Right hindlimb (tissue), 1 donor: ENCODE measurements at regions not wholly inside any gene's neighbourhood (a gene's known extent, or its start where the extent isn't known, plus 50 kb on each side); places are given as distances from the start of the nearest gene placed in this dataset.

ENCODE experiments used
- DNase-seq: peaks from one replicate; pipeline ENCODE4 v3.0.0-alpha.2; 2018

GRCh38 chr11:28571371-28571770 lies 463.2 kb downstream of the METTL15 start:
- no peak for DNase-seq

DNA sequence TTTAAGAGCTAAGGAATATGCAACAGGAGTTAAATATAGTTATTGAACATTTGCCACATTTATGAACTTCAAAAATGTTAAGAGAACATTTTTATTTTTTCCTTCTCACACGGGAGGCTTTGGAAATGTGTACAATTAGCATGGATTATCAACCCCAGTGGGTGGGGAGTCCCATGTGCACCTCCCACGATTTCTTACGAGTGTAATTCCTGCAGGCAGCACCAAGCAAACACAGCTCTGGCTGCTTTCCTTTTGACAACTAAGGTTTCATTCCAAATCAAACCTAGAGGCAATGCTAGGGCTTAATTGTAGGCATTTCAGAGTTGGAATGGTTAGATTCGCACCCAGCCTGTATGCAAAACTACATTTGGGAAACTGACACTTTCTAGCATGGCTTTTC lies 460.9 kb downstream of the METTL15 start:
- DNase-seq = no peak

GRCh38 chr11:28566339-28567089 lies 458.3 kb downstream of the METTL15 start:
- peak; percentile 67 for DNase-seq

- no peak for DNase-seq
Observed at GRCh38 chr11:28559492-28559891, 451.3 kb downstream of the METTL15 start.

- no peak for DNase-seq
Observed at GRCh38 chr11:28547321-28547741, 439.1 kb downstream of the METTL15 start.

DNA sequence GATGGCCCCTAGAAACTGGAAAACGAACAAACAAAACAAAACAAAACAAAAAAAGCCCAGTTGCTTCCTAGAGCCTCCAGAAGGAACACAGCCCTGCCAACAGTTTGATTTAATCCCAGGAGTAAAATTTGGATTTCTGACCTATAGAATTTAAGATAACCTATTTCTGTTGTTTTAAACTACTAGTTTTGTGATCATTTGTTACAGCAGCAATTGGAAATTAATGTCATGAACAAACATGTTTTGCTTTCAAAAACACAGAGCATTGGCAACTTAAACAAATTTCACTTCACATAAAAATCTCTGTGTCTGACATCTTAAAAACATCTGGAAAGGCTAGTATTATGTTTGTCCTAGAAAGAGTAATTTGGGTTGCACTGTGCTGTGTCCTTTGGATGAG lies 437.3 kb downstream of the METTL15 start:
- no peak for DNase-seq

DNA sequence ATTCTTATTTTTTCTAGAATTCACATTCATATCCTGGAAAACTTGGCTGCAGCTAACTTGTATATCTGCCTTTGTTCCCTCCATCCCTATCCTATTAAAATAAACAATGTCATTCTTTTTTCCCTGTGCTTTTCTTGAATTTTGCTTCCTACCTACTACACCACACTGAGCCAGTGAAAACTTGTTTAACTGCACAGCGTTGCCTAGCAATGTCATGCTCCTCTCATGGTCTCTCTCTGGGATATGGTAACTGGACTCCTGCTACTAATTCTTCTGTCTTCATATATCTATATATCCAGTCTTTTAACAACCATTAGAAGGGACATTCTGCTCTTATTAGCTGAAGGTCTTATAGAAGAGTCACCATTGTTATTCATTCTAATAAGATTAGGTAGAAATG lies 434.4 kb downstream of the METTL15 start:
- DNase-seq = peak; percentile 30

DNA sequence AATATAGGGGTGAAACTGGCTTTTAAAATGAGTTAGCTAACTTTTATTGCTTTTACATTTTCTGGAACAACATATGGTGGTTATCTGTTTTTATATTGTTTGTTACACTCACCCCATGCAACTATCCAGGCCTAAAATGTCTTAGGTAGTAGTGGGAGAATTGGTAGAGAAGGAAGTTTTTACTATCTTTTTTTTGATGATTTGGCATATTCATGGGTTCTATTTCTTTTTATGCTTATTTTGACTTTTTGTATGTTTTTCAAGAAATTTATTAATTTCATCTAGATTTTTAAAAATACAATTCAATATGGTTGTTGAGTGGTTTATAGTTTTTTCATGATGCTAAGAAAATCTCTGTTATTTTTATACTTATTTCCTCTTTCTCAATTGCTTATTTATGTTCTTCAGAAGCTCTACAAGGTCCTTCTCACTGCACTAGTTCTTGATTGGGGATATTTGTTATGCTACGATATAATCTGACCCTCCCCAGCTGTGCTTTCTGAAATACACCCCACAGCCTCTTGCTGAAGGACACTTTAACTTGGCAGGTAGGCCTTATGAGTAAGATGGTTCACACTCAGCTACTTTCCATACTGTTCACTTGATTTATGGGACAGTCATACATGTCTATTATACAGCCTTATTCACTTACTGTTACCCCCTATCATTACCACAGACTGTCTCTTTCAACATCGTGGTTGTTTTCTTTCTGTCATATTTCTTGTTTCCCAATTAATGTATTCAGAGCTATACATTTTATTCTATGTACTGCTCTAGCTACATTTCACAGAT lies 431.2 kb downstream of the METTL15 start:
- DNase-seq = no peak

GRCh38 chr11:28537822-28538221 lies 429.6 kb downstream of the METTL15 start:
- no peak for DNase-seq

DNA sequence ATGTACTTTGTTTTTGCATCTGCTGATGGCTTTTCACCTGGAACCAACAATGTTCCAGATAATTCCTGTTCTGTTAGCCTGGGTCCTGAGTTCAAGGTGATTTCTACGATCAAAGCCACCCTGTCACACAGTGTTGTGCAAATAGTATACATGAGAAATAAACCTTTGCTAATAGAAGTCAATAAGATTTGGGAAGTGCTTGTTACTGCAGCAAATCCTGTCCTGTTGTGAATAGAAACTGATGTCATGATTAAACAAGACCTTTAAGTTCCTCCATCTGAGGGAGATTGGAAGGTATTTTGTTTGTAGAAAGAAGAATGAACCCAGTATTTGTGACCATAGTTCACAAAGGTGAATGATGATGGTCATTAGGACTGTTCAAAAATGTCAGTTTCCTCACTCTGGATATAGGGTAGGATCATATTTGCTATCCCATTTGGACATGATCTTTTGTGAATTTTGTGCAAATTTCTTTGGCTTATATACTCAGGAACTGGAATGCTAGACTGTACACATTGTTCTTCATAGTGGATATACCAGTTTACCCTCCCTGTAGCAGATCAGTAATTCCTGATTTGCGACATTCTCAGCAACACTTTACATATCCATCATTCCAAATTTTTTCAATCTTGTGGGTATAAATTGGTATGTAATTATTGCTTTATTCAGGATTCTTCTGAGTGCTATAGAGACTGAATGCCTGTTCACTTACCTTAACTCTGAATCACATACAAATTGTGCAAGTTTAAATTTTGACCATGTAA lies 428.5 kb downstream of the METTL15 start:
- DNase-seq = no peak

GRCh38 chr11:28535677-28536076 lies 427.5 kb downstream of the METTL15 start:
- no peak for DNase-seq

GRCh38 chr11:28529540-28530410 lies 421.6 kb downstream of the METTL15 start:
- DNase-seq = no peak

DNA sequence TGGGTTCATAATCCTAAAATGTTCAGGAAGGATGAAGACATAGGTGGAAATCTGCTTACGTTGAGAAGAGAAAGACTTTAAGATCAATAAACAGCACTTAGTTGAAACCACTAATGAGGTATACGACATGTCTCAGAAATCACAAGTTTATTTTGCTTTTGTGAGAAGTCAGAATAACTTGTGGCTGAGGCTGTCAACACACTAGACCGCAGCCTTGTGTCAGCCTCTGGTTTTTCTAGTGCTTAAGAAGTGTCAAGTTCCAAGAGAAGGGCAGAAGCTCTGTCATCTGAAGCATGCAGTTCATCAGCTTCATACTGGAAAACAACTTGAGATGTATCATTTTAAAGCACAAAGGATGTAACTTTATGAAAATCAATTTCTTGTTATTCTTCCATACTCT lies 420.9 kb downstream of the METTL15 start:
- no peak for DNase-seq

DNA sequence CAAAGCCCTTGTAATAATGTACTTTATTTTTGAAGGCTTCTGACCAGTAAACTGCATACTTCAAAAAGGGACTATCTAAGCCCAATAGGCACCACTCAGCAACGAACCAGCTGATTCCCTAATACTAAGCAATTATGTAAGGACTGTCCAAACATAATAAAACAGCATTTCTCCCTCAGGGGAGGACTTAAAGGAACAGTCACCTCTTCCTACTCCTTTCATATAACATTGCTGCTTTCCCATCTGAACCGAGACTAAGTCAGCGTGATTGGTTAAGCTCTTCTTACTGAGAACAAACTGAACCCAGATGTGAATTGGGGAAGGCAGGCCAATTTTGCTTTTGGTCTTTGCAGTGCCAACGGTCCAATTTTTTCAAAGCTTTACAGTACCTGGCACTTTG lies 420.0 kb downstream of the METTL15 start:
- no peak for DNase-seq

GRCh38 chr11:28526406-28526751 lies 418.2 kb downstream of the METTL15 start:
- DNase-seq = no peak

GRCh38 chr11:28525636-28526405 lies 417.6 kb downstream of the METTL15 start:
- no peak for DNase-seq

GRCh38 chr11:28524098-28524497 lies 415.9 kb downstream of the METTL15 start:
- no peak for DNase-seq

- no peak for DNase-seq
Observed at GRCh38 chr11:28521075-28521474, 412.9 kb downstream of the METTL15 start.

DNA sequence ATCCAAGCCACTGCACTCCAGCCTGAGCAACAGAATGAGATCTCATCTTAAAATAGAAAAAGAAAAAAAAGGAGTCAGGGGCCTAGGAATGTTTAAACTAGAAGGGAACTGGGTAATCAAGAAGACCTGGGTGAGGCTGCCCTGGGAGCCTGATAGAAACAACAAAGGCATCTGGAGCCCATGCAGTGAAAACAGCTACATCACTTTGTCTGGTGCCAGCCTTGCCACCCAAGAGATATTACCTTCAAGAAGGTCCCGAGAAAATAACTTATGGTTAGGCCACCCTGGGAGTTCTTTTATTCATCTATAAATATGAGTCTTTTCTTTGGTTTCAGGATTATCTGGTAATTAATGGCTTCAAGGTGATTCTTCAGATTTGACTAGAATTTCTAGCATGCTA lies 412.1 kb downstream of the METTL15 start:
- DNase-seq = no peak

GRCh38 chr11:28518825-28519224 lies 410.6 kb downstream of the METTL15 start:
- no peak for DNase-seq

DNA sequence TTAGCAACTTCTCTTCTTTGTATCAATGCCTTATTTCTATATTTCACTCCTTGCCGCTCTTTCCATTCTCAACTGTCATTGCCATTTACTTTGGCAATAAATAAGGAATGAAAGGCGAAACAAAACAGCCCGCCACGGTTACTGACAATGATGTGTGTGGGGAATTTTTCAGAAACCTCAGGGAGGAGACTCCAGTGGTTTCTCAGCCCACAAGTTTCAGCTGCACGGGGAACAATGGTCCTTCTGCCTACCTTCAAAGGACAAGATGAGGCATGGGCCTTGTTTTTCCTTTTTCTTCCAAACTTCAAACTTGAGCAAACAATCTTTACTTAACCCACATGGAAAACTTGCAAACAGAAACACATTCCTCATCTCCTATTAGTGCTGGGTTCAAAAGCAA lies 409.4 kb downstream of the METTL15 start:
- no peak for DNase-seq

DNA sequence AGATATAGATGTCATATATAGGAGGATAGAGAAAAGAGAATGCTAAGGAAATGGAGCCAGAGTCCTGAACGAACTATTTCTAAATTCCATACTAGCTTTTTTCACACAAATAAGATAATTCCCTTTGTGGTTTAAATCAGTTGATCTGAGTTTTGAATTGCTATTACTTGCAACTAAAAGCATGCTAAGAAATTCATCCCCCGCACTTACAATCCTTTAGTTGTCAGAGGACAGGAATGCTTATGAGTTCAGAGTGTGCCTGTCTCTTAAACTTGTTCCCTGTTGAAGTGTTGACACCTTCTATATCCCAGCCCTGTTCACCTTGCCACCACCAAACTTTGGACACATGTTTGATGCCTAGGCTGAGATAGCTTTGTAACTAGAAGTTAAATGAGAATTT lies 406.2 kb downstream of the METTL15 start:
- DNase-seq = no peak
